ENCODE measurements at regions not wholly inside any gene's neighbourhood (a gene's known extent, or its start where the extent isn't known, plus 50 kb on each side); places are given as distances from the start of the nearest gene placed in this dataset.

DNA sequence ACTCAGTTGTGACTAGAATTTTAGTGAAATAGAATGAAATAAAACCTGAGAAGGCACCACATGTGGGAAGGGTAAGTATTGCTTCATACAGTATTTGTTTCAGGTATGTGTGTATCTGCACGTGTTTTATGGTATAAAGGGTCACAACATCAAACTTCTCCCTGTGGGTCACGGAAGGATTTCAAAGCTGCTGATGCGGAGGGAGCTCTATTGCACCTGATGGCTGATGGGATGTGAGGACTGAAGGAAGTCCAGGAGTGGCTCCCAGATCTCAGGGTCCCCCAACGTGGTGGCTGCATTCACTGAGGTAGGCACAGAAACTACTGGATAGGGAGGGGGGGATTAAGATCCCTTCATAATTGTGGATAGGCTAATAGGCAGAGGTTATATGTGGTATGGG, 159.7 kb downstream of the PJA2 start:
- Histone ChIP-seq H4K8ac (ENCODE audit: low read depth, low read length) (no peak overlapping the region), H2BK5ac (ENCODE audit: low read depth, low read length, poor library complexity) (no peak overlapping the region), H4K91ac (ENCODE audit: low read depth, low read length) (no peak overlapping the region), H3K9ac (ENCODE audit: low read length) (no peak overlapping the region), H3K36me3 (ENCODE audit: control insufficient read depth in 1 of 2, insufficient read depth in 2 of 2, low read length in 2 of 2) (peaks cover 0 to 3% of the 10 kb centered on the region in 2 experiments), H3K9me3 (ENCODE audit: insufficient read depth, low read depth, low read length) (peaks cover 5% of the 10 kb centered on the region), H3K79me2 (ENCODE audit: control insufficient read depth, insufficient read depth, low read length, poor library complexity) (no peaks in the 10 kb centered on the region), H3K14ac (ENCODE audit: low read length) (no peak overlapping the region), H3K27me3 (ENCODE audit: insufficient read depth, low read length) (no peaks in the 10 kb centered on the region), H3K18ac (ENCODE audit: low read length) (no peak overlapping the region), H3K27ac (ENCODE audit: low read depth, low read length) (no peak overlapping the region), H4K12ac (ENCODE audit: low read depth, low read length) (no peak overlapping the region), H3K4me2 (ENCODE audit: low read length) (no peak overlapping the region), H3K4me1 (ENCODE audit: control insufficient read depth in 1 of 2, insufficient read depth in 2 of 2, low read length in 2 of 2) (peaks cover 6% of the 10 kb centered on the region in 2 experiments), H3K4ac (ENCODE audit: low read depth, low read length) (no peak overlapping the region), H2AFZ (ENCODE audit: insufficient read depth, low read length, poor library complexity) (no peak overlapping the region), H3K23ac (ENCODE audit: low read length) (no peak overlapping the region), H3K79me1 (ENCODE audit: low read length) (no peaks in the 10 kb centered on the region), H2AK5ac (ENCODE audit: low read length) (no peak overlapping the region), H2BK12ac (ENCODE audit: low read length) (no peak overlapping the region), H3K4me3 (ENCODE audit: low read depth, low read length) (no peak overlapping the region), H2BK120ac (ENCODE audit: insufficient read depth, low read length, poor library complexity) (no peak overlapping the region)
- DNase-seq, result no peak
- no CpG with 5 or more reads among the region's 4 CpGs for WGBS (ENCODE audit: extremely low coverage, insufficient coverage, insufficient read length)

DNA sequence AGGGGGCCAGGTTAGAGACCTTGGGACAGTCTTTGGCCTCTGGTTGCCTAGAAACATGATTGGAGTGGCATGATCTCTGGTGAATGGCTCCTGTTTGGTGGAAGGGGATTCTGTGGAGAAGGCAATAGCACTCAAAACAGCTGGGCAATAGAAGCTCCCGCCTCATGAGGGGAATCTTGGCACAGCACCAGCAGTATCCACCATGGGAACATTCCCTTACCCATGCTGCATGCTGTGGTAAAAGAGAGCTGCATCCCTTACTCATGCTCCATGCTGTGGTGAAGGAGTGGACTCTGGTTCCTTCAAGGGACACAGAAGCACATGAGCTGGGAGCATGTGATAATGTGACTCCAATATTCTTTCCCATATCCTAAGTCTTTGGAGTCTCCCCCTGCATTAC, 160.6 kb downstream of the PJA2 start:
- H3K23ac ChIP-seq (ENCODE audit: low read length), result no peak overlapping the region
- H3K4me3 ChIP-seq (ENCODE audit: low read depth, low read length), result no peak overlapping the region
- no peaks in the 10 kb centered on the region for H3K79me2 ChIP-seq (ENCODE audit: control insufficient read depth, insufficient read depth, low read length, poor library complexity)
- H3K4me1 ChIP-seq (ENCODE audit: control insufficient read depth in 1 of 2, insufficient read depth in 2 of 2, low read length in 2 of 2), result peaks cover 5 to 6% of the 10 kb centered on the region in 2 experiments
- H3K14ac ChIP-seq (ENCODE audit: low read length), result no peak overlapping the region
- H2AFZ ChIP-seq (ENCODE audit: insufficient read depth, low read length, poor library complexity), result no peak overlapping the region
- H3K18ac ChIP-seq (ENCODE audit: low read length), result no peak overlapping the region
- H3K79me1 ChIP-seq (ENCODE audit: low read length), result no peaks in the 10 kb centered on the region
- no peak overlapping the region for H3K9ac ChIP-seq (ENCODE audit: low read length)
- no peak overlapping the region for H4K12ac ChIP-seq (ENCODE audit: low read depth, low read length)
- WGBS (ENCODE audit: extremely low coverage, insufficient coverage, insufficient read length), result no CpG with 5 or more reads among the region's 1 CpG
- H2BK5ac ChIP-seq (ENCODE audit: low read depth, low read length, poor library complexity), result no peak overlapping the region
- no peak overlapping the region for H3K4ac ChIP-seq (ENCODE audit: low read depth, low read length)
- no peak overlapping the region for H4K8ac ChIP-seq (ENCODE audit: low read depth, low read length)
- no peak overlapping the region for H3K4me2 ChIP-seq (ENCODE audit: low read length)
- no peak for DNase-seq
- H2BK12ac ChIP-seq (ENCODE audit: low read length), result no peak overlapping the region
- no peaks in the 10 kb centered on the region for H3K27me3 ChIP-seq (ENCODE audit: insufficient read depth, low read length)
- peaks cover 5% of the 10 kb centered on the region for H3K9me3 ChIP-seq (ENCODE audit: insufficient read depth, low read depth, low read length)
- H2BK120ac ChIP-seq (ENCODE audit: insufficient read depth, low read length, poor library complexity), result no peak overlapping the region
- H3K36me3 ChIP-seq (ENCODE audit: control insufficient read depth in 1 of 2, insufficient read depth in 2 of 2, low read length in 2 of 2), result peaks cover 0 to 3% of the 10 kb centered on the region in 2 experiments
- no peak overlapping the region for H2AK5ac ChIP-seq (ENCODE audit: low read length)
- H3K27ac ChIP-seq (ENCODE audit: low read depth, low read length), result no peak overlapping the region
- no peak overlapping the region for H4K91ac ChIP-seq (ENCODE audit: low read depth, low read length)

DNA sequence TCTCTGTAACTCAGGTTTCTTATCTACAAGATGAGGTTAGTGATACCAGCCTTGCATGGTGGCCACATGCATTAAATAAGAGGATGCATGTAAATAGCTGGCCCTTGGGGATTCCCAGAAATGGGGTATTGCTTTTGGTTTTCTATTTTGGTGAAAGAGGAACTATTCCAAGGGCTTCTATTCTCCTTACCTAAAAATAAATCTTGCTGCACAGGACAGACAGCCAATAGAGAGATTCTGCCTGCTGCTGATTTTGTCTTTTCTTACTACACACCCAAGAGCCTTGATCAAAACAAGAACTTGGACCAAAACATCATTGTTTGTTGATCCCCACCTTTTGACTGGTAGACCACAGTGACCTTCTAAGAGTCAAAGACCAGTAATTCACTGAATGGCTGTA, 161.8 kb downstream of the PJA2 start:
- no peak for DNase-seq
- Histone ChIP-seq H2BK120ac (ENCODE audit: insufficient read depth, low read length, poor library complexity) (no peak overlapping the region), H3K18ac (ENCODE audit: low read length) (no peak overlapping the region), H3K79me2 (ENCODE audit: control insufficient read depth, insufficient read depth, low read length, poor library complexity) (no peaks in the 10 kb centered on the region), H2AFZ (ENCODE audit: insufficient read depth, low read length, poor library complexity) (no peak overlapping the region), H2BK12ac (ENCODE audit: low read length) (no peak overlapping the region), H3K9ac (ENCODE audit: low read length) (no peak overlapping the region), H4K91ac (ENCODE audit: low read depth, low read length) (no peak overlapping the region), H3K4me3 (ENCODE audit: low read depth, low read length) (no peak overlapping the region), H2BK5ac (ENCODE audit: low read depth, low read length, poor library complexity) (no peak overlapping the region), H3K27ac (ENCODE audit: low read depth, low read length) (no peak overlapping the region), H3K9me3 (ENCODE audit: insufficient read depth, low read depth, low read length) (peaks cover 5% of the 10 kb centered on the region), H3K4ac (ENCODE audit: low read depth, low read length) (no peak overlapping the region), H4K12ac (ENCODE audit: low read depth, low read length) (no peak overlapping the region), H2AK5ac (ENCODE audit: low read length) (no peak overlapping the region), H3K23ac (ENCODE audit: low read length) (no peak overlapping the region), H3K4me1 (ENCODE audit: control insufficient read depth in 1 of 2, insufficient read depth in 2 of 2, low read length in 2 of 2) (peaks cover 3 to 6% of the 10 kb centered on the region in 2 experiments), H3K14ac (ENCODE audit: low read length) (no peak overlapping the region), H3K79me1 (ENCODE audit: low read length) (no peaks in the 10 kb centered on the region), H3K36me3 (ENCODE audit: control insufficient read depth in 1 of 2, insufficient read depth in 2 of 2, low read length in 2 of 2) (peaks cover 0 to 3% of the 10 kb centered on the region in 2 experiments), H3K27me3 (ENCODE audit: insufficient read depth, low read length) (no peaks in the 10 kb centered on the region), H4K8ac (ENCODE audit: low read depth, low read length) (no peak overlapping the region), H3K4me2 (ENCODE audit: low read length) (no peak overlapping the region)

DNA sequence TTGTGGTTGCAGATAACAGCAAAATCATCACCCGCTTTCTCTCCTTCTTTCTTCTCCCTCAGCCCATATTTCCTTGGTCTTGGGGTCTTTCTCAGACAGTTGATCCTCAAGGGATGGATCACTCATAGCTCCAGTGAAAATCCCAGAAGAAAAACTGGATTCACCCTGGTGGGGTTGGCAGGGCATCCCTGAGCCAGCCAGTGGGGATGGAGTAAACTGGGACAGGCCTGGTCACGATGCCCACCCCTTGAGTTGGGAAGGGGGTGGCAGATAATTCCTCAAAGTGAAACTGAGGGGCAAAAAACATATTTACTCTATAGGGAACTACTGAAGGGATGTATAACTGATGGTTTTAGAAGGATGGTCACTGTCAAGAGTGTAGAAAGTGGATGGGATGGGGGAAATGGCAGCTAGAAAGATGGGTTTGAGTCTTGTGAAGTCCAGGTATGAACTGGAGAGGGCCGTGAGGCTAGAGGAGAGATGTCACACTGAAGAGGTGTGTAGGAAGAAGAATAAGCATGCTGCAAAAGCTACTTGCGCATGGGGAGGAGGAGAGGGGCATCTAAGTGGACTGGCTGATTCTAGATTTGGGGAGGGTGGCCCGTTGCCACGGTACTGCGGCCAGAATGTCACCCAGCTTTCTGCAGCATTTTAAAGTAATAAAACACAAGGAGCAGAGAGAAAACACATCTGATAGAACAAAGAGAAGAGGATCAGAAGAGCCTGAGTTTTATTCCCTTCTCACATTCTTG, 162.8 kb downstream of the PJA2 start:
- Histone ChIP-seq H2AK5ac (ENCODE audit: low read length) (no peak overlapping the region), H3K9me3 (ENCODE audit: insufficient read depth, low read depth, low read length) (peaks cover 5% of the 10 kb centered on the region), H2BK5ac (ENCODE audit: low read depth, low read length, poor library complexity) (no peak overlapping the region), H3K79me1 (ENCODE audit: low read length) (no peaks in the 10 kb centered on the region), H3K14ac (ENCODE audit: low read length) (no peak overlapping the region), H3K4me1 (ENCODE audit: control insufficient read depth in 1 of 2, insufficient read depth in 2 of 2, low read length in 2 of 2) (peaks cover 0 to 3% of the 10 kb centered on the region in 2 experiments), H4K12ac (ENCODE audit: low read depth, low read length) (no peak overlapping the region), H3K9ac (ENCODE audit: low read length) (no peak overlapping the region), H3K23ac (ENCODE audit: low read length) (no peak overlapping the region), H4K91ac (ENCODE audit: low read depth, low read length) (no peak overlapping the region), H3K4me3 (ENCODE audit: low read depth, low read length) (no peak overlapping the region), H2AFZ (ENCODE audit: insufficient read depth, low read length, poor library complexity) (no peak overlapping the region), H4K8ac (ENCODE audit: low read depth, low read length) (no peak overlapping the region), H3K27ac (ENCODE audit: low read depth, low read length) (no peak overlapping the region), H3K36me3 (ENCODE audit: control insufficient read depth in 1 of 2, insufficient read depth in 2 of 2, low read length in 2 of 2) (peaks cover 0 to 3% of the 10 kb centered on the region in 2 experiments), H2BK12ac (ENCODE audit: low read length) (no peak overlapping the region), H3K18ac (ENCODE audit: low read length) (no peak overlapping the region), H3K79me2 (ENCODE audit: control insufficient read depth, insufficient read depth, low read length, poor library complexity) (no peaks in the 10 kb centered on the region), H3K27me3 (ENCODE audit: insufficient read depth, low read length) (no peaks in the 10 kb centered on the region), H2BK120ac (ENCODE audit: insufficient read depth, low read length, poor library complexity) (no peak overlapping the region), H3K4me2 (ENCODE audit: low read length) (no peak overlapping the region), H3K4ac (ENCODE audit: low read depth, low read length) (no peak overlapping the region)
- no CpG with 5 or more reads among the region's 7 CpGs for WGBS (ENCODE audit: extremely low coverage, insufficient coverage, insufficient read length)
- DNase-seq, result no peak
